ENCODE measurements at regions not wholly inside any gene's neighbourhood (a gene's known extent, or its start where the extent isn't known, plus 50 kb on each side); places are given as distances from the start of the nearest gene placed in this dataset.
A peak's percentile ranks its signal among the peaks of the same experiment; 100 is the strongest.

DNA sequence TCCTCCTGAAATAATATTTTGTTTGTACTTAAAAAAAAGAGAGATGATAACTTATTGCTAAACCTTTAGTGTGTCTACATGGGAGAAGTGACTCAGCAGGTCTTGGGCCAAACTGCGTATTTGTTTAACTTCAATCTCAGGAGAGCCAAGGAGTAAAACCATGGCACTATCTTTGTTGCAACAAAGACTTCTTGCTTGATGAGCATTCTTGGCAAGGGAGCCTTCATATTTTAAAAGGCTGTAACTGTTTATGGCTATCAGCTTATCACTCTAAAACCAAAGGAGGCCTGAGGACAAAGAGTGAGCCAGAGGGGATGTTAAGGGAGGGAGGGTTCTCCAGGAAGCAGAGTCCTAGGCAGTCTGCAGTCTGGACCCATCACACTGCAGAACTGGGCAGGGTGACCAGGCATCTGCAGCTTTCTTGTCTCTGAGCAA, 216.2 kb upstream of the S1PR3 start (continued):
- peak; percentile 76 for TF ChIP-seq FOSL2 (IDR thresholded peaks at IDR 0.05)
- peak; percentile 90 for TF ChIP-seq FOSL2 (CRISPR knock-in tag; IDR thresholded peaks at IDR 0.05)
- TF ChIP-seq, protein P1, sequence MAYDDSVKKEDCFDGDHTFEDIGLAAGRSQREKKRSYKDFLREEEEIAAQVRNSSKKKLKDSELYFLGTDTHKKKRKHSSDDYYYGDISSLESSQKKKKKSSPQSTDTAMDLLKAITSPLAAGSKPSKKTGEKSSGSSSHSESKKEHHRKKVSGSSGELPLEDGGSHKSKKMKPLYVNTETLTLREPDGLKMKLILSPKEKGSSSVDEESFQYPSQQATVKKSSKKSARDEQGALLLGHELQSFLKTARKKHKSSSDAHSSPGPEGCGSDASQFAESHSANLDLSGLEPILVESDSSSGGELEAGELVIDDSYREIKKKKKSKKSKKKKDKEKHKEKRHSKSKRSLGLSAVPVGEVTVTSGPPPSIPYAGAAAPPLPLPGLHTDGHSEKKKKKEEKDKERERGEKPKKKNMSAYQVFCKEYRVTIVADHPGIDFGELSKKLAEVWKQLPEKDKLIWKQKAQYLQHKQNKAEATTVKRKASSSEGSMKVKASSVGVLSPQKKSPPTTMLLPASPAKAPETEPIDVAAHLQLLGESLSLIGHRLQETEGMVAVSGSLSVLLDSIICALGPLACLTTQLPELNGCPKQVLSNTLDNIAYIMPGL (CRISPR knock-in tag; IDR thresholded peaks at IDR 0.05; ENCODE audit: borderline replicate concordance) = no peak
- TF ChIP-seq RARB (CRISPR knock-in tag; IDR thresholded peaks at IDR 0.05) = no peak
- no peak for TF ChIP-seq KDM1A (IDR thresholded peaks at IDR 0.05; ENCODE audit: low read depth)
- TF ChIP-seq CHD2 (IDR thresholded peaks at IDR 0.05; ENCODE audit: low read length, partially characterized antibody) = no peak
- TF ChIP-seq ESRRA (IDR thresholded peaks at IDR 0.05; ENCODE audit: borderline replicate concordance, low read length) = no peak
- TF ChIP-seq, protein P2, sequence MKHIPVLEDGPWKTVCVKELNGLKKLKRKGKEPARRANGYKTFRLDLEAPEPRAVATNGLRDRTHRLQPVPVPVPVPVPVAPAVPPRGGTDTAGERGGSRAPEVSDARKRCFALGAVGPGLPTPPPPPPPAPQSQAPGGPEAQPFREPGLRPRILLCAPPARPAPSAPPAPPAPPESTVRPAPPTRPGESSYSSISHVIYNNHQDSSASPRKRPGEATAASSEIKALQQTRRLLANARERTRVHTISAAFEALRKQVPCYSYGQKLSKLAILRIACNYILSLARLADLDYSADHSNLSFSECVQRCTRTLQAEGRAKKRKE (CRISPR knock-in tag; IDR thresholded peaks at IDR 0.05; ENCODE audit: low read depth) = no peak
- TF ChIP-seq RCOR1 (IDR thresholded peaks at IDR 0.05; ENCODE audit: low read depth, low read length) = no peak
- no peak for TF ChIP-seq NPAS2 (CRISPR knock-in tag; IDR thresholded peaks at IDR 0.05; ENCODE audit: borderline replicate concordance)
- no peak for TF ChIP-seq POLR2A (IDR thresholded peaks at IDR 0.05; ENCODE audit: low read length)
- TF ChIP-seq HOXB5 (CRISPR knock-in tag; IDR thresholded peaks at IDR 0.05) = no peak
- peak; percentile 74 to 82; a peak in 4 of 5 replicates for TF ChIP-seq EP300 (IDR thresholded peaks at IDR 0.05)
- TF ChIP-seq, protein P3, sequence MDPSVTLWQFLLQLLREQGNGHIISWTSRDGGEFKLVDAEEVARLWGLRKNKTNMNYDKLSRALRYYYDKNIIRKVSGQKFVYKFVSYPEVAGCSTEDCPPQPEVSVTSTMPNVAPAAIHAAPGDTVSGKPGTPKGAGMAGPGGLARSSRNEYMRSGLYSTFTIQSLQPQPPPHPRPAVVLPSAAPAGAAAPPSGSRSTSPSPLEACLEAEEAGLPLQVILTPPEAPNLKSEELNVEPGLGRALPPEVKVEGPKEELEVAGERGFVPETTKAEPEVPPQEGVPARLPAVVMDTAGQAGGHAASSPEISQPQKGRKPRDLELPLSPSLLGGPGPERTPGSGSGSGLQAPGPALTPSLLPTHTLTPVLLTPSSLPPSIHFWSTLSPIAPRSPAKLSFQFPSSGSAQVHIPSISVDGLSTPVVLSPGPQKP (IDR thresholded peaks at IDR 0.05; ENCODE audit: low read depth, low read length) = no peak
- no peak for TF ChIP-seq SREBF2 (IDR thresholded peaks at IDR 0.05)
- TF ChIP-seq HDAC2 (IDR thresholded peaks at IDR 0.05) = no peak
- TF ChIP-seq, protein P4, sequence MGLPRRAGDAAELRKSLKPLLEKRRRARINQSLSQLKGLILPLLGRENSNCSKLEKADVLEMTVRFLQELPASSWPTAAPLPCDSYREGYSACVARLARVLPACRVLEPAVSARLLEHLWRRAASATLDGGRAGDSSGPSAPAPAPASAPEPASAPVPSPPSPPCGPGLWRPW (IDR thresholded peaks at IDR 0.05) = peak; percentile 68
- TF ChIP-seq, protein P5, sequence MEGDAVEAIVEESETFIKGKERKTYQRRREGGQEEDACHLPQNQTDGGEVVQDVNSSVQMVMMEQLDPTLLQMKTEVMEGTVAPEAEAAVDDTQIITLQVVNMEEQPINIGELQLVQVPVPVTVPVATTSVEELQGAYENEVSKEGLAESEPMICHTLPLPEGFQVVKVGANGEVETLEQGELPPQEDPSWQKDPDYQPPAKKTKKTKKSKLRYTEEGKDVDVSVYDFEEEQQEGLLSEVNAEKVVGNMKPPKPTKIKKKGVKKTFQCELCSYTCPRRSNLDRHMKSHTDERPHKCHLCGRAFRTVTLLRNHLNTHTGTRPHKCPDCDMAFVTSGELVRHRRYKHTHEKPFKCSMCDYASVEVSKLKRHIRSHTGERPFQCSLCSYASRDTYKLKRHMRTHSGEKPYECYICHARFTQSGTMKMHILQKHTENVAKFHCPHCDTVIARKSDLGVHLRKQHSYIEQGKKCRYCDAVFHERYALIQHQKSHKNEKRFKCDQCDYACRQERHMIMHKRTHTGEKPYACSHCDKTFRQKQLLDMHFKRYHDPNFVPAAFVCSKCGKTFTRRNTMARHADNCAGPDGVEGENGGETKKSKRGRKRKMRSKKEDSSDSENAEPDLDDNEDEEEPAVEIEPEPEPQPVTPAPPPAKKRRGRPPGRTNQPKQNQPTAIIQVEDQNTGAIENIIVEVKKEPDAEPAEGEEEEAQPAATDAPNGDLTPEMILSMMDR (IDR thresholded peaks at IDR 0.05) = no peak
- no peak for TF ChIP-seq TFCP2L1 (CRISPR knock-in tag; IDR thresholded peaks at IDR 0.05)
- TF ChIP-seq ZNF302 (CRISPR knock-in tag; IDR thresholded peaks at IDR 0.05) = no peak
- TF ChIP-seq MAFK (IDR thresholded peaks at IDR 0.05; ENCODE audit: partially characterized antibody) = peak; percentile 95
- peak; percentile 22 for TF ChIP-seq ZFP36 (IDR thresholded peaks at IDR 0.05; ENCODE audit: borderline replicate concordance, partially characterized antibody)
- peak in 1 of 2 experiments; percentile 12; a peak in 1 of 5 replicates for TF ChIP-seq RAD21 (conservative IDR thresholded peaks at IDR 0.05 in 1 of 2, IDR thresholded peaks at IDR 0.05 in 1 of 2)
- TF ChIP-seq CBX2 (IDR thresholded peaks at IDR 0.05; ENCODE audit: borderline replicate concordance, low read depth) = no peak
- no peak for TF ChIP-seq HEYL (CRISPR knock-in tag; IDR thresholded peaks at IDR 0.05)
- TF ChIP-seq GATA3 (IDR thresholded peaks at IDR 0.05; ENCODE audit: borderline replicate concordance) = peak; percentile 69
- TF ChIP-seq CBX8 (IDR thresholded peaks at IDR 0.05) = no peak
- TF ChIP-seq, protein P6, sequence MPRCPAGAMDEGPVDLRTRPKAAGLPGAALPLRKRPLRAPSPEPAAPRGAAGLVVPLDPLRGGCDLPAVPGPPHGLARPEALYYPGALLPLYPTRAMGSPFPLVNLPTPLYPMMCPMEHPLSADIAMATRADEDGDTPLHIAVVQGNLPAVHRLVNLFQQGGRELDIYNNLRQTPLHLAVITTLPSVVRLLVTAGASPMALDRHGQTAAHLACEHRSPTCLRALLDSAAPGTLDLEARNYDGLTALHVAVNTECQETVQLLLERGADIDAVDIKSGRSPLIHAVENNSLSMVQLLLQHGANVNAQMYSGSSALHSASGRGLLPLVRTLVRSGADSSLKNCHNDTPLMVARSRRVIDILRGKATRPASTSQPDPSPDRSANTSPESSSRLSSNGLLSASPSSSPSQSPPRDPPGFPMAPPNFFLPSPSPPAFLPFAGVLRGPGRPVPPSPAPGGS (IDR thresholded peaks at IDR 0.05) = peak; percentile 30; the same call in 1 of the 3 replicates
- TF ChIP-seq, protein P7, sequence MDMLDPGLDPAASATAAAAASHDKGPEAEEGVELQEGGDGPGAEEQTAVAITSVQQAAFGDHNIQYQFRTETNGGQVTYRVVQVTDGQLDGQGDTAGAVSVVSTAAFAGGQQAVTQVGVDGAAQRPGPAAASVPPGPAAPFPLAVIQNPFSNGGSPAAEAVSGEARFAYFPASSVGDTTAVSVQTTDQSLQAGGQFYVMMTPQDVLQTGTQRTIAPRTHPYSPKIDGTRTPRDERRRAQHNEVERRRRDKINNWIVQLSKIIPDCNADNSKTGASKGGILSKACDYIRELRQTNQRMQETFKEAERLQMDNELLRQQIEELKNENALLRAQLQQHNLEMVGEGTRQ (IDR thresholded peaks at IDR 0.05) = no peak
